Left lobe of liver (tissue), 2 donors: ENCODE measurements at regions not wholly inside any gene's neighbourhood (a gene's known extent, or its start where the extent isn't known, plus 50 kb on each side); places are given as distances from the start of the nearest gene placed in this dataset.
A peak's percentile ranks its signal among the peaks of the same experiment; 100 is the strongest.
"Not testable (repeated sequence)": the region's sequence is repeated elsewhere in the genome, so short reads cannot be mapped to it uniquely, and the experiment has no call there.

Experiments used
- ATAC-seq: fragments of 200-7000 bp; cut with Tn5 transposase; one replicate; pipeline ENCODE4 v1.9.1; 2020; ENCODE audit warnings: mild to moderate bottlenecking, moderate library complexity
- DNase-seq: peaks from one replicate; pipeline ENCODE4 v3.0.0-alpha.2; 2020; ENCODE audit warnings: low spot score
- donor health status: DM: no; HTN: no; CAD: no; lungs with moderate emphysema.
- donor health status: DM: no; HTN: yes; CAD: no.

DNA sequence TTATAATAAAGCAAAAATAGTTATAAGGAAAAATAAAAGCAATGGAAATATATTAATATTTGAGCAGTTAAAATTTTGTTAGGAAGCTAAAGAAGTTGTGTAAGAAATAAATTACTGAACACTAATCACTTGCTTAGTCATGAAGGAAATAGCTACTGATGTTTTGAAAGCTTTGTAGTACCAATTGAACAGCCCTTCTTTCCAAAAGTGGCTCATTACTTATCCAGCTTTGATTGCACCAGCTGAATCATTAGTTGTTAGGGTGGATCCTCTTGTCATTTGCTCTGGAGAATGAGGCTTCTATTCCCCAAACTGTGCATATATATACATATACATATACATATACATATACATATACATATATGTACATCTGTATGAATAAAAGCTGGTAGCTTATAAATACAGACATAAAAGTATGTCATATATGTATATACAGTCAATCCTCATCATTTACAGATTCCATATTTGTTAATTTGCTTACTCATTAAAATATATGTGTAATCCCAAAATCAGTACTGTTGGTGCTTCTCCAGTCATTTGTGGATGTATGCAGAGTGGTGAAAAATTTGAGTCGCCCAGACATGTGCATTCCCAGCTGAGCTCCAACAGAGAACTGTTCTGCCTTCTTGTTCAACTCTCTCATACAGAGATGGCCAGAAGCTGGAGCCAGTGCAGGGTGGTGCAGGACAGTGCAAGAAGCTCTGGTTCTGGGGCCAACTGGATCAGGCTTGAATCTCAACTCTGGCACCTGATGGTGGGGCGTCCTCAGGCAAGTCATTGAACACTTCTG is 214.1 kb downstream of the RPAP3 start:
- ATAC-seq (no peak), DNase-seq (no peak)

DNA sequence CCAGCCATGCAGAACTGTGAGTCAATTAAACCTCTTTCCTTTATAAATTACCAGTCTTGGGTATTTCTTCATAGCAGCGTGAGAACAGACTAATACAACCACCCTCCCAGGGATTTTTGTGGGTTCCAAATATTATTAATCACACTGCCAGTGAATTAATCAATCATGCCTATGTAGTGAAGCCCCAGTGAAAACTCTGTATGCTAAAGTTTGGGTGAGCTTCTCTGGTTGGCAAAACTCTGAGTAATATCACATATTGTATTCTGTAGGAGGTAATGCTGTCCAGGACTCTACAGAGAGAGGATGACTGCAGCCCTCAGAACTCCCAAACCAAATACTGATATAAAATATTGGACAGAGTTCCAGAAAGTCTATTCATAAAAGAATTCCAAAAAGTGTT is 216.9 kb downstream of the RPAP3 start:
- no peak for DNase-seq
- ATAC-seq: no peak

DNA sequence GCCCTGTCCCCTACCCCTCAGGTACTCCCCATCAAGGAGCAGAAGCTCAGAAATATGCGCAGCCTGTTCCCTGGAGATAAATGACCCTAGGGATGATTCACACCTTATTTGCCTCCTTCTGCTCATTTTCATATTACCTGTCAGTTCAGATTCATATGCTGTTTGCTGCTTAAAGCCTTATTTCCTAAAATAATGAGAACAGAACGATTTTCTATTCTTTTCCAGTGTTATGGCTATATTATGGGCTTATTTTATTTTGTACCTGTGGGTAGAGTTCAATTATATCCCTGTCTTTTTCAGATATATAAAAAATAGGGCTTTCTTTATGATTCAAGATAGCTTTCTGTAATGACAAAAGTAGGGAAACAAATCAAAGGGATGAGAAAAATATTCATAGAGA is 224.8 kb downstream of the RPAP3 start:
- ATAC-seq (no peak), DNase-seq (no peak)

DNA sequence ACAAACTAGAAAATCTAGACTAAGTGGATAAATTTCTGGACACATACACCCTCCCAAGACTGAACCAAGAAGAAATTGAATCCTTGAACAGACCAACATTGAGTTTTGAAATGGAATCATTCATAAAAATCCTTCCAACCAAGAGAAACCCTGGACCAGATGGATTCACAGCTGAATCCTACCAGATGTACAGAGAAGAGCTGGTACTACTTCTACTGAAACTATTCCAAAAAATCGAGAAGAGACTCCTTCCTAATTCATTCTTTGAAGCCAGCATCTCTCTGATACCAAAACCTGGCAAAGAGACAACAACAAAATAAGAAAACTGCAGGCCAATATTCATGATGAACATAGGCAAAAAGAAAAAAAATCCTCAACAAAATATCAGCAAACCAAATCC is 227.4 kb downstream of the RPAP3 start:
- ATAC-seq: no peak
- DNase-seq: no peak

DNA sequence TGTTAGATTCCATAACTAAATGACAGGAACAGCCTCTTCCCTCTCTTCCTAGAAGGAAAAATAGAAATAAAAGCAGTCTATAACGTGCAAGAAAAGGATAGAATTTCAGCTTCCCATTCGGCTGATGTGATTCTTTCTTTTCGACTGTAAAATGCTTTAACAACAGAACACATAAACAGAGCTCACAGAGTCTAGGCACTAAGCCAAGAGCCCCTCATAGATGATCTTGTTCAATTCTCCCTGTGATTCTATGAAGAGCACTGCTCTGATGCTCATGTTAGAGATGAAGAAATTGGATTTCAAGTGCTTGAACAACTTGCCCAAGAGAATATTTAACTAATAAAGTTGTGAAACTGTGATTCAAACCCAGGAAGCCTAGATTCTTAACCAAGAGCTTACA is 232.7 kb downstream of the RPAP3 start:
- ATAC-seq: no peak
- DNase-seq: no peak

DNA sequence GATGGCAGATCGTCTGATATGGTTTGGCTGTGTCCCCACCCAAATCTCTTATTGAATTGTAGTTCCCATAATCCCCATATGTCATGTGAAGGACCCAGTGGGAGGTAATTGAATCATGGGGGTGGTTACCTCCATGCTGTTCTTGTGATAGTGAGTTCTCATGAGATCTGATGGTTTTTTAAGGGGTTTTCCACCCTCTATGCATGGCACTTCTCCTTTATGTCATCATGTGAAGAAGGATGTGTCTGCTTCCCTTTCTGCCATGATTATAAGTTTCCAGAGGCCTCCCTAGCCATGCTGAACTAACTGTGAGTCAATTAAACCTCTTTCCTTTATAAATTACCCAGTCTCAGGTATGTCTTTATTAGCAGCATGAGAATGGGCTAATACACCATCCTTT is 235.5 kb downstream of the RPAP3 start:
- not testable (repeated sequence) for ATAC-seq, DNase-seq

DNA sequence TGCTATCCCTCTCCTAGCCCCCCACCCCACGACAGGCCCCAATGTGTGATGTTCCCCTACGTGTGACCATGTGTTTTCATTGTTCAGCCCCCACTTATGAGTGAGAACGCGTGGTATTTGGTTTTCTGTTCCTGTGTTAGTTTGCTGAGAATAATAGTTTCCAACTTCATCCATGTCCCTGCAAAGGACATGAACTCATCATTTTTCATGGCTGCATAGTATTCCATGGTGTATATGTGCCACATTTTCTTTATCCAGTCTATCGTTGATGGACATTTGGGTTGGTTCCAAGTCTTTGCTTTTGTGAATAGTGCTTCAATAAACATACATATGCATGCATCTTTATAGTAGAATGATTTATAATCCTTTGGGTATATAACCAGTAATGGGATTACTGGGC is 241.9 kb downstream of the RPAP3 start:
- ATAC-seq, DNase-seq: not testable (repeated sequence)

DNA sequence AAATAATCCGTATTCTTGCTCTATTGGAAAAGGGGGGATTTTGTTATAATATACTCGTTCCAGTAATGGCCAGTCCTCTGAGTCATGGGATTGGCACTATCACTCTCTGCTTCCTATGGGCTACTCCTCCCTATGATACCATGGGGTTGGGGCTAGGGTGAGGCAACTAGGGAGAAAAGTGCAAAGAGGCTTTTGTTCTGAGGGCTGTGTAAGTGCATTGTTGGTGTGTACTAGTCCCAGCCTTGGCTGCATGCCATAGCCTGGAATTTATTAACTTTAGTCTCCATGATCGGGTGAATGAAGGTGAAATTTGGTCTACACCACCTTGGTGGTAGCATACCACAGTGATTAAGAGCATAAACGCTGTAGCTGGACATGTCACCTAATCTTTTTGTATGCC is 247.6 kb downstream of the RPAP3 start:
- ATAC-seq (peak; percentile 35), DNase-seq (no peak)

DNA sequence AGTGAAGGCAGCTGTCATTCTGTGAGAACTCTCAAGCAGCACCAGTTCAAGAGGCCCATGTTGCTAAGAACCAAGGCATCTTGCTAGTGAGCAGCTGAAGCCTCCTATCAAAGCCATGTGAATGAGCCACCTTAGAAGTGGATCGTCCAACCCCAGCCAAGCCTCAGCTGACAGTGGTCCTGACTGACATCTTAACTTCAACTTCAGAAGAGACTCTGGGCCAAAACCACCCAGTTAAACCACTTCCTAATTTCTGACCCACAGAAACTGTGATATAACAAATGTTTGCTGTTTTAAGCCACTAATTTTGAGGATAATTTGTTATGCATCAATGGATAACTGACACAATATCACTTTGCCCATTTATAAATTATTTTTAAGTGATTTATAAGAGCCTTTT is 256.0 kb downstream of the RPAP3 start:
- no peak for ATAC-seq

DNA sequence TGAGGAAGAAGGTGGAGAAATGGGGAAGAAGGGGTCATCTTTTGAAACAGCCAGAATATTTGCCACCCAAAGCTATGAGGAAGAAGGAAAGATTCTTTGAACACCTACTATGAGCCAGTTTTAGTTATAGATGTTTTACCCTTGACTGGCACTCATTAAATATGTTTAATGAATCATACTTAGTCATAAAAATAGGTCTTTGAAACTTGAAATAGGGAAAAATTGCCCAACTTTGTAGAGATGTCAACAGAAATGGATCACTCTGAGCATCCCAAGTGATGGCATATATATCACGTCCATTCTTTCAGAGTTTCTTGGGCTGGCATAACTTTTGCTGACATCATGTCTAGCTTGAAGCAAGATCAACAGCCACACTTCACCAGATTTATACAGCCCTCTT is 263.5 kb downstream of the RPAP3 start:
- no peak for ATAC-seq
- no peak for DNase-seq

More for the DNA sequence above, 256.0 kb downstream of the RPAP3 start:
- no peak for DNase-seq

DNA sequence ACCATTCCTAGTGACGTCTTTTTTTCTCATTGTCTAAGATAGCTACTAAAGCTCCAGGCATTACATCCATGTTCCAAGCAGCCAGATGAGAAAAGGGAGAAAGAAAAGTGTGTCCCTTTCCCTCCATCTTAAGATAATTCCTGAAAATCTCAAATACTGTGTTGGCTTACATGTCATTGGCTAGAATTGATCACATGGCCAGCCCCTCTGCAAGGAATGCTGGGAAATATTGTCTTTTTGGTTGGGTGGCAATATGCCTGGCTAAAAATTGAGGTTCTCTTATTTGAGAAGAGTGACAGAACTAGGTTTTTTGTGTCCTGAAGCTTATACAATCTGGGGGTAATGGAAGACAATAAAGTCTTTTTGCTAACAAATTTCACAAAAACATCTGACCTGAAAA is 264.3 kb downstream of the RPAP3 start:
- no peak for ATAC-seq

DNA sequence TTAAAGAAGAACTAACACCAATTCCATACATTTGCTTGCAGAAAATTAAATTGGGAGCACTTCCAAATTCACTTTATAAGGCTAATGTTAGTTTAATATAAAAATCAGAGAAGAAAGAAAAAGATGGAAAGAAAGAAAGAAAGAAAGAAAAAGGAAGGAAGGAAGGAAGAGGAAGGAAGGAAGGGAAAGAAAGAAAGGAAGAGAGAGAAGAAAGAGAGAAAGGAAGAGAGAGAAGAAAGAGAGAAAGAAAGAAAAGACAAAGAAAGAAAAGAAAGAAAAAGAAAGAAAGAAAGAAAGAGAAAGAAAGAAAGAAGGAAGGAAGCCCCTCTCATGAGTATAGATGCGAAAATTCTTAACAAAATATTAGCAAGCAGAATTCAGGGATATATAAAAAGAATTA is 267.7 kb downstream of the RPAP3 start:
- no peak for ATAC-seq
- no peak for DNase-seq

More for the DNA sequence above, 264.3 kb downstream of the RPAP3 start:
- DNase-seq: no peak

DNA sequence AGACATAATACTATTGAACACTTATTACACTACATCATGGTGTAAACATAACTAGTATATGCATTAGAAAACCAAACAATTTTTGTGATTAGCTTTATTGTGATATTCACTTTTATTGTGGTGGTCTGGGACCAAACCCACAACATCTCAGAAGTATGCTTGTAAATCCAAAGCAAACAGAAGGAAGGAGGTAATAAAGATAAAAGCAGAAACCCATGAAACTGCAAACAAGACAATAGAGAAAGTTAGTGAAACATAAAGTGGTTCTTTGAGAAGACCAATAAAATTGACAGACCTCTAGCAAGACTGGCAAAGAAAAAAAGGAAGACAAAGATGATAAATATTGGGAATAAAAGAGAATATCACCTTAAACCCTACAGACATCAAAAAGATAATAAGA is 268.3 kb downstream of the RPAP3 start:
- no peak for ATAC-seq
- DNase-seq: no peak

DNA sequence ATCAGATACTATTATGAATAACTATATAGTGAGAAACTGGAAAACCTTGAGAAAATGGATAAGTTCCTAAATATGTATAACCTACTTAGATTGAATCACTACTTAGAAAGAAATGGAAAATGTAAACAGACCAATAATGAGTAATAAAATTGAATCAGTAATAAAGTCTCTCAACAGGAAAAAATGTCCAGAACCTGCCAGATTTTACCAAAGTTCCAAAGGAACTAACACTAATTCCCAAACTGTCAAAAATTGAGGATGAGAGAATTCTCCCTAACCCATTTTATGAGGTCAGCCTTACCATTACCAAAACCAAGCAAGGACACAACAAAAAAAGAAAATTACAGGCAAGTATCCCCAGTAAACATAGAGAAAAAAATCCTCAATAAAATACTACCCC is 272.0 kb downstream of the RPAP3 start:
- DNase-seq: no peak
- ATAC-seq: no peak

DNA sequence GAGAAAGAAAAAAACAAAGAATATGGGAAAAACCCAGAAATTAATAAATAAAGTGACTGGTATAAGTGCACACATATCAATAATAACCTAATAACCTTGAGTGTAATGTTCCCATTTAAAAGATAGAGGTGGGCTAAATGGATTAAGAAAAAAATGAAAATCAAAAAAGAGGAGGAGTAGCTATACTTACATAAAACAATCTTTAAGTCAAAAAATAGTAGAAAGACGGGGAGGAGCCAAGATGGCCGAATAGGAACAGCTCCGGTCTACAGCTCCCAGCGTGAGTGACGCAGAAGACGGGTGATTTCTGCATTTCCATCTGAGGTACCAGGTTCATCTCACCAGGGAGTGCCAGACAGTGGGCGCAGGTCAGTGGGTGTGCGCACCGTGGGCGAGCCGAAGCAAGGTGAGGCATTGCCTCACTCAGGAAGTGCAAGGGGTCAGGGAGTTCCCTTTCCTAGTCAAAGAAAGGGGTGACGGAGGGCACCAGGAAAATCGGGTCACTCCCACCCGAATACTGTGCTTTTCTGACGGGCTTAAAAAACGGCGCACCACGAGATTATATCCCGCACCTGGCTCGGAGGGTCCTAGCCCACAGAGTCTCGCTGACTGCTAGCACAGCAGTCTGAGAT is 279.0 kb downstream of the RPAP3 start:
- DNase-seq: not testable (repeated sequence)

DNA sequence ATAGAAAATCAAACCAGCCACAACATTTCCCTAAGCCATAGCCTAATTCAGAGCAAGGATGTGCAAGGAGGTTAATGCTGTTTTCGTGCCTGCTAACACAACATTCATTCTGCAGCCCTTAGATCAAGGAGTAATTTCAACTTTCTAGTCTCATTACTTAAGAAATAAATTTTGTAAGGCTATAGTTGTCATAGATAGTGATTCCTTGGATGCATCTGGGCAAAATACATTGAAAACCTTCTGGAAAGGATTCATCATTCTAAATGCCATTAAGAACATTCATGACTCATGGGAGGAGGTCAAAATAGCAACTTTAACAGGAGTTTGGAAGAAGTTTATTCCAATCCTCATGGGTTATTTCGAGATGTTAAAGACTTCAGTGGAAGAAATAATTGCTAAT is 283.2 kb downstream of the RPAP3 start:
- no peak for DNase-seq
- ATAC-seq: no peak

More for the DNA sequence above, 279.0 kb downstream of the RPAP3 start:
- not testable (repeated sequence) for ATAC-seq

DNA sequence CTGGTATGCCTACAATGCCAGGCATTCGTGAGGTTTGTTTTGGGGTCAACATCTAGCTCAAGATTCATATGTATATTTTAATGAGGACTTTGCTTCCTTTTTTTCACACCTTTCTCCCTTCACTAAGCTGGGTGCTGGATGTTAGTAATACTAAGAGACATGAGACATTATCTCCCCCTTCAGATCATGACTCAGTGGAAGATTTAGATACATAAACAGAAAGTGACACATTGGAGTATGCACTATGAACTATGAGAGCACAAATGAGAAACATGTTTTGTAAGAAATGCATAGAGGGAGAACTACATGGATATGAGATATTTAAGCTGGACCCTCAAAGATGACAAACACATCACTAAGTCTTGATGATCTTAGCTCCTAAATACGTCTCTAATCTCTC is 286.3 kb downstream of the RPAP3 start:
- no peak for DNase-seq
- ATAC-seq: no peak

DNA sequence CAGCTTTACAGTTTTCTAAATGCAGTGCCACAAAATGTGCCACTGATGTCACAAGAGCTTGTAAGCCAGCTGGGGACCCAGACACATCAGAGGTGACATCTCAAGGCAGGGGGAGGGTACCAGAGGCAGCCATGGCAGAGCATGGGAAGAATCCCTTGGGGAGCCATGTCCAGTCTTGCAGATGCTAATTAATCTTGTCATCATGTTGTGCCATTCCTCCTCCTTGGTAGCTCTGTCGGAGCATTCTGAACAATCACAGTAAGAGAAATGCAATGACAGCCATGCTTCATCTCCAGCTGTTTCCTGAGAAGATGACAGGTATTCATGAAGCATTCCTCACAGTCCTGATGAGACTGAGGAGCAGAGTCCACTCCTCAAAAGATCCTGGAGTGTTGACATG is 287.9 kb downstream of the RPAP3 start:
- ATAC-seq (no peak), DNase-seq (no peak)

DNA sequence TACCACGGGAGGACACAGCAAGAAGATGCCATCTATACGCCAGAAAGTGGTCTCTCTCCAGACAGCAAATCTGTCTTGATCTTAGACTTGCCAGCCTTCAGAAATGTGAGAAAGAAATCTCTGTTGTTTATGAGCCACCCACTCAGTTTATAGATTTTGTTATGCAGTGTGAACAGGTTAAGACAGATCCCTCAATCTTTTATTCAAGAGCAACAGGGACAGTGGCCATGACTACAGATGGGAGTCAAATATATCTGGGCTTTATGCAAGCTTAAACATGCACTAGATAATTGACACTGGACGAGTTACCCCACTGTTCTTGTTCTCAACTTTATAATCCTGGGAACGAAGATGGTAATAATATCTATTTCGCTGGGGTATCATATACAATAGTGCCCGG is 288.7 kb downstream of the RPAP3 start:
- no peak for DNase-seq
- ATAC-seq: no peak

DNA sequence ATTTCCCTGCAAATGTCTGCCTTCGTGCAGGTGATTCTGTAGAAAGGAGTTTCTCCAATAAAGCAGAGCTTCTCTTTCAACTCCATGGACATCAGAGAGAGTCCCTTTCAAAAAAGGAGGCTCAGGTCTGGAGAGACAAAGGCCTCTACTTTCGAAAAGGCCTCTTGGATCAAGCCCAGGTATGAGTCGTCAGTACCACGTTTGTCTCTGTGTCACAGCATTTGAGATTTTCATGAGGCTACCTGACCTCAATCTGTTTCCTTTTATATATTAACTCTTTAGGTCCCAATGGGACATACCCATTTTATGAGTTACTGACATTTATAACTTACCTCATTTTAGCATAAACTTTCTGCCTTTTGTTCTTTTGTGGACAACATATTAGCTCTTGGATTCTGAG is 290.8 kb downstream of the RPAP3 start:
- no peak for DNase-seq

DNA sequence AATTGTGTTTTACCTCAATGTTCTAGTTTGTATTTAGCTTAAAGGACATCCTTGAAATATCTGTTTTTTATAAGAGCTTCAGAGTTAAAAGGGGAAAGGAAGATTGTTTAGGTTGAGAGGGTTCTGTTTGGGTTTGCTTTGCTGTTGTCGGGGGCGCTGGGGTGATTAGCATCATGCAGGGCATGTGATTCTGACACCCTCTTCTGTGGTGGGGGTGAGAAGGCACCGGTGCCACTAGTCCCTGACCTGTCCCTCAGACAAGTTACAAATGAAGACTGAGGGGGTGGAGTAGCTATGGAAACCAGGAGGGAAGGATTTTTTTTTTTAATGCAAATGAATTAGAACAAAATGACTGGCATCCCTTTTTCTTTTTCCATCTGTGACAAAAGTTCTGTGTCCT is 291.3 kb downstream of the RPAP3 start:
- no peak for DNase-seq

More for the DNA sequence above, 290.8 kb downstream of the RPAP3 start:
- ATAC-seq: no peak

DNA sequence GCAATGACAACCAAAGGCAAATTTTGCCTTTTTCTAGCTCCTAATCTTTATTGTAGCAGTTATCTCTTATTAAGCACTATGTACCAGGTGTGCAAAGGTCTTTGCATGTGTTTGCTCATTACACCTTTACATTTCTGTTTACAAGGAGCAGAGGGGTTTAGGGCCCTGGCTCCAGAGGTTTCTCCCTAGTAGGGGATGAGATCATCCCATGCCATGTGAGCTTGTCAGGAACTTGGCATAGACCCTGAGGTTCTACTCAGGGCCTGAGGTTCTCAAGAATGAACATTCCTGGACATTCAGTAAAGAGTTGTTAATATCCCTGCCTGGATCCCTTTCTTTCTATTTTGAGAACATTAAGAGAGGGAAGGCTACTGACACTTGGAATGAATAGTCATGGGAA is 292.0 kb downstream of the RPAP3 start:
- ATAC-seq: no peak
- DNase-seq: no peak

More for the DNA sequence above, 291.3 kb downstream of the RPAP3 start:
- no peak for ATAC-seq
